Hepatocyte (in vitro differentiated cells): ENCODE measurements at regions not wholly inside any gene's neighbourhood (a gene's known extent, or its start where the extent isn't known, plus 50 kb on each side); places are given as distances from the start of the nearest gene placed in this dataset.

Source experiments
- DNase-seq: peaks from one replicate; pipeline ENCODE4 v3.0.0-alpha.2; 2016; ENCODE audit warnings: low spot score
- H2AFZ ChIP-seq: fragments of 200-600 bp; sonication (generic); 2 replicates; pipeline ENCODE4 v1.6.0; 2016; ENCODE audit warnings: antibody characterized with exemption, mild to moderate bottlenecking
- H3K27ac ChIP-seq: fragments of 200-600 bp; sonication (generic); 2 replicates; pipeline ENCODE4 v1.5.1; 2016; ENCODE audit warnings: mild to moderate bottlenecking
- H3K27me3 ChIP-seq: fragments of 200-600 bp; sonication (generic); 2 replicates; pipeline ENCODE4 v1.6.1; 2016
- H3K36me3 ChIP-seq: fragments of 200-600 bp; sonication (generic); replicated peaks from 2 replicates; pipeline ENCODE4 v1.5.1; 2016; ENCODE audit warnings: low read depth; ENCODE audit not compliant: insufficient read depth
- H3K4me1 ChIP-seq: fragments of 200-600 bp; sonication (generic); 2 replicates; pipeline ENCODE4 v1.5.1; 2016; ENCODE audit warnings: mild to moderate bottlenecking, moderate library complexity; ENCODE audit not compliant: insufficient read depth
- H3K4me2 ChIP-seq: fragments of 200-600 bp; sonication (generic); 2 replicates; pipeline ENCODE4 v1.6.0; 2016
- H3K4me3 ChIP-seq: fragments of 200-600 bp; sonication (generic); 2 replicates; pipeline ENCODE4 v1.5.1; 2016; ENCODE audit warnings: mild to moderate bottlenecking
- H3K79me2 ChIP-seq: fragments of 200-600 bp; sonication (generic); 2 replicates; pipeline ENCODE4 v1.6.0; 2017; ENCODE audit warnings: mild to moderate bottlenecking
- H3K9me2 ChIP-seq: fragments of 200-600 bp; sonication (generic); replicated peaks from 2 replicates; pipeline ENCODE4 v1.6.0; 2017; ENCODE audit warnings: mild to moderate bottlenecking; ENCODE audit not compliant: insufficient read depth
- H3K9me3 ChIP-seq: fragments of 200-600 bp; sonication (generic); 2 replicates; pipeline ENCODE4 v1.5.1; 2016; ENCODE audit warnings: low read depth, mild to moderate bottlenecking
- H4K20me1 ChIP-seq: fragments of 200-600 bp; sonication (generic); 2 replicates; pipeline ENCODE4 v1.6.0; 2016; ENCODE audit warnings: mild to moderate bottlenecking; ENCODE audit not compliant: insufficient read depth, poor library complexity, severe bottlenecking
- EZH2 ChIP-seq: fragments of 200-600 bp; sonication (generic); IDR thresholded peaks from 2 replicates; pipeline ENCODE4 v1.6.1; 2016; ENCODE audit warnings: antibody characterized with exemption, mild to moderate bottlenecking, borderline replicate concordance
- EZH2phosphoT487 ChIP-seq: fragments of 200-600 bp; sonication (generic); IDR thresholded peaks from one replicate; pipeline ENCODE4 v1.6.1; 2018; ENCODE audit warnings: antibody characterized with exemption, mild to moderate bottlenecking, low read depth, moderate library complexity; ENCODE audit not compliant: unreplicated experiment, severe bottlenecking
- WGBS: methylation state at CpG from one replicate; pipeline ENCODE4 v1.1.6; 2016; ENCODE audit warnings: low lambda C conversion rate; ENCODE audit errors: missing lambda C conversion rate; 5-methylcytosine and 5-hydroxymethylcytosine counted together
- TF ChIP-seq, protein P1 (sequence below): fragments of 200-600 bp; sonication (generic); IDR thresholded peaks from 2 replicates; pipeline ENCODE4 v1.5.1; 2016; ENCODE audit warnings: antibody characterized with exemption, mild to moderate bottlenecking; ENCODE audit not compliant: poor library complexity

DNA sequence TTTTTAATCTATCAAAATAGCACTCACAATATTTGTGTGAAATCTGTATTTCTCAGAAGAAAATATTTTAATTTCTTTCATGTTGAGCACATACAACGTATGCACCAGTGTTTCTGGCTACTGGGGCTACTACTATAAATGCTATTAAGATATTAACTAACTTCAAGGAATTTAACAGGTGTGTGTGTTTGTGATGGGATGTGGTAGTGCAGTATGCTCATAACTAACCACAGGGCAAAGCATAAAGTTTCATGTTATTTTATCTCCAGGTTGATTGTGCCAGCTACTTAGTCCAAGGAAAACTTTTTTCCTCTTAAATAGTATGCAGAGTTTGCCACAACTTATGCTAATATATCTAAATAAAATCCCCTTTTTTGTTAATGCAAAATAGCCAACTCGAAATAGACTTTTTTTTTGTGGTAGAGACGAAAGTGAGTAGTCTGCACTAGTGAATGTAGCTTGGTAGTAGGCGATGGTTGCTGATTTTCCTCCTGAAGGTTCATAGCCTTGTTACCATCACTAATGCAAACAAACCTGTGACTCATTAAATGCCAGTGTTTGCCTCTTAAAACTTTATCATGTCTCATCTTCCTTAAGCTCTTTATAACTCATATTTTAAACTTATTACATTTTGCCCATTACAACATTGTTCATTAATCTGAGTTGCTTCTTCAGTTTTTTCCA lies 565.5 kb upstream of the ANO3 start:
- no peaks in the 10 kb centered on the region for H4K20me1 ChIP-seq
- H3K4me2 ChIP-seq = no peak overlapping the region
- no peaks in the 10 kb centered on the region for H3K79me2 ChIP-seq
- no peak overlapping the region for H3K4me3 ChIP-seq
- 54% methylated on average over 4 of the region's 4 CpGs for WGBS
- no peaks in the 10 kb centered on the region for H3K27me3 ChIP-seq
- TF ChIP-seq EZH2phosphoT487 (no peak), EZH2 (no peak)
- TF ChIP-seq, protein P1, sequence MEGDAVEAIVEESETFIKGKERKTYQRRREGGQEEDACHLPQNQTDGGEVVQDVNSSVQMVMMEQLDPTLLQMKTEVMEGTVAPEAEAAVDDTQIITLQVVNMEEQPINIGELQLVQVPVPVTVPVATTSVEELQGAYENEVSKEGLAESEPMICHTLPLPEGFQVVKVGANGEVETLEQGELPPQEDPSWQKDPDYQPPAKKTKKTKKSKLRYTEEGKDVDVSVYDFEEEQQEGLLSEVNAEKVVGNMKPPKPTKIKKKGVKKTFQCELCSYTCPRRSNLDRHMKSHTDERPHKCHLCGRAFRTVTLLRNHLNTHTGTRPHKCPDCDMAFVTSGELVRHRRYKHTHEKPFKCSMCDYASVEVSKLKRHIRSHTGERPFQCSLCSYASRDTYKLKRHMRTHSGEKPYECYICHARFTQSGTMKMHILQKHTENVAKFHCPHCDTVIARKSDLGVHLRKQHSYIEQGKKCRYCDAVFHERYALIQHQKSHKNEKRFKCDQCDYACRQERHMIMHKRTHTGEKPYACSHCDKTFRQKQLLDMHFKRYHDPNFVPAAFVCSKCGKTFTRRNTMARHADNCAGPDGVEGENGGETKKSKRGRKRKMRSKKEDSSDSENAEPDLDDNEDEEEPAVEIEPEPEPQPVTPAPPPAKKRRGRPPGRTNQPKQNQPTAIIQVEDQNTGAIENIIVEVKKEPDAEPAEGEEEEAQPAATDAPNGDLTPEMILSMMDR = no peak
- no peaks in the 10 kb centered on the region for H3K36me3 ChIP-seq
- H2AFZ ChIP-seq = no peak overlapping the region
- DNase-seq = no peak
- no peaks in the 10 kb centered on the region for H3K4me1 ChIP-seq
- no peak overlapping the region for H3K27ac ChIP-seq
- no peaks in the 10 kb centered on the region for H3K9me2 ChIP-seq
- H3K9me3 ChIP-seq = no peaks in the 10 kb centered on the region

DNA sequence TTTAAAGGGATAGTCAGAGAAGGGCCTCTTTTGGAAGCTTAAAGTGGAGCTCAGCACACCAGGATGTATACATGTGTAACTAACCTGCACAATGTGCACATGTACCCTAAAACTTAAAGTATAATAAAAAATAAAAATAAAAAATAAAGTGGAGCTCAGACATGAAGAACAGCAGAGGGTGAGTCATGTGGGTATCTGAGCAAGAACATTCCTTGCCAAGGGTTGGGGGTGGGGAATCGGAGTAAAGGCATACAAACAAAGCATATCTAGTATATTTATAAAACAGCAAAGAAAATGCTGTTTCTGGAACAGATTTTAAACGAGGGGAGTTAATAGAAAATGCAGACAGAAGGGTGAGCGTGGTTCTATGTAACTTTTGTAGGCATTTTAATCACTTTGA lies 562.6 kb upstream of the ANO3 start:
- no peak overlapping the region for H3K4me2 ChIP-seq
- no peak overlapping the region for H3K4me3 ChIP-seq
- no peaks in the 10 kb centered on the region for H4K20me1 ChIP-seq
- H3K27me3 ChIP-seq = no peaks in the 10 kb centered on the region
- H3K79me2 ChIP-seq = no peaks in the 10 kb centered on the region
- H3K4me1 ChIP-seq = no peaks in the 10 kb centered on the region
- H3K9me3 ChIP-seq = no peaks in the 10 kb centered on the region
- 51% methylated on average over 3 of the region's 3 CpGs for WGBS
- no peaks in the 10 kb centered on the region for H3K36me3 ChIP-seq
- DNase-seq = no peak
- no peak overlapping the region for H2AFZ ChIP-seq
- H3K9me2 ChIP-seq = no peaks in the 10 kb centered on the region
- TF ChIP-seq, protein P1 = no peak
- TF ChIP-seq EZH2phosphoT487 = no peak
- no peak for TF ChIP-seq EZH2
- H3K27ac ChIP-seq = no peak overlapping the region

DNA sequence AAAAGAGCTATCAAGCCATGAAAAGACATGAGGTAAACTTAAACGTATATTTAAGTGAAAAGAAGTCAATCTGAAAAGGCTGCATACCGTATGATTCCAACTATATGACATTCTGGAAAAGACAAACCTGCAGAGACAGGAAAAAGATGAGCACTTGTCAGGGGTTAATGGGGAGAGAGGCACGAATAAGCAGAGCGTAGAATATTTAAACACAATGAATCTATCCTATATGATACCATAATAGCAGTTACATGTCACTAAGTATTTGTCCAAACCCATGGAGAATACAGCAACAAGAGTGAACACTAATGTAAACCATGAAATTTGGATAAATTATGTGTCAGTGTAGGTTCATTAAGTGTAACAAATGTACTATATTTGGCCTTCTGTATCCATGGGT lies 560.3 kb upstream of the ANO3 start:
- Histone ChIP-seq H3K9me2 (no peaks in the 10 kb centered on the region), H3K27me3 (no peaks in the 10 kb centered on the region), H3K4me2 (no peak overlapping the region), H2AFZ (no peak overlapping the region), H3K9me3 (no peaks in the 10 kb centered on the region), H3K4me3 (no peak overlapping the region), H3K4me1 (no peaks in the 10 kb centered on the region), H3K36me3 (no peaks in the 10 kb centered on the region), H3K79me2 (no peaks in the 10 kb centered on the region), H3K27ac (no peak overlapping the region), H4K20me1 (no peaks in the 10 kb centered on the region)
- 61% methylated on average over 4 of the region's 4 CpGs for WGBS
- DNase-seq = no peak
- no peak for TF ChIP-seq EZH2

DNA sequence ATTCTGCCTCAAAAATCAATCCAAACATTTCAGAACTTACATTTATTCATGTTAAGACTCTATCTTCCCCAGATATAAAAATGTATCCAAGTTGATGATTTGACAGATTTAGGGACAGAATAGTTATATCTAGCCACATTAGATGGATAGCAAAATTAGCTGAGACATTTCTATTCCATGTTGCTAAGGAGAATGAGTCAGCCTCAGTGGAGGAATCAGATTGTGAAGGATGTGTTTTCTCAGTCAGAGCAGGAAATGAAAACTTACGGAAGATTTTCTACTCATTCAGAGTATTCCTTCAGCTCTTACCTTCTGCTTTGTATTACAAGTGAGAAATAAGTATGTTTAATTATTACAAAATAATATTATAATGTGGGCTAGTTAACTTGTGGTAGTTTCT lies 556.3 kb upstream of the ANO3 start:
- H3K36me3 ChIP-seq = no peaks in the 10 kb centered on the region
- H3K4me2 ChIP-seq = no peak overlapping the region
- WGBS = 75% methylated on average over 1 of the region's 1 CpG
- no peaks in the 10 kb centered on the region for H3K27me3 ChIP-seq
- H4K20me1 ChIP-seq = no peaks in the 10 kb centered on the region
- no peaks in the 10 kb centered on the region for H3K79me2 ChIP-seq
- H3K4me1 ChIP-seq = no peaks in the 10 kb centered on the region
- TF ChIP-seq EZH2phosphoT487 (no peak), EZH2 (no peak)
- TF ChIP-seq, protein P1 = no peak
- no peak overlapping the region for H2AFZ ChIP-seq
- no peaks in the 10 kb centered on the region for H3K9me2 ChIP-seq
- H3K27ac ChIP-seq = no peak overlapping the region
- no peak overlapping the region for H3K4me3 ChIP-seq
- no peak for DNase-seq
- H3K9me3 ChIP-seq = no peaks in the 10 kb centered on the region
